Occipital lobe (tissue), 1 donor: ENCODE measurements at regions not wholly inside any gene's neighbourhood (a gene's known extent, or its start where the extent isn't known, plus 50 kb on each side); places are given as distances from the start of the nearest gene placed in this dataset.
"Not testable (repeated sequence)": the region's sequence is repeated elsewhere in the genome, so short reads cannot be mapped to it uniquely, and the experiment has no call there.

Experiments
- DNase-seq: peaks from one replicate; lab custom pipeline; 2025; lab: John Stamatoyannopoulos, UW

DNA sequence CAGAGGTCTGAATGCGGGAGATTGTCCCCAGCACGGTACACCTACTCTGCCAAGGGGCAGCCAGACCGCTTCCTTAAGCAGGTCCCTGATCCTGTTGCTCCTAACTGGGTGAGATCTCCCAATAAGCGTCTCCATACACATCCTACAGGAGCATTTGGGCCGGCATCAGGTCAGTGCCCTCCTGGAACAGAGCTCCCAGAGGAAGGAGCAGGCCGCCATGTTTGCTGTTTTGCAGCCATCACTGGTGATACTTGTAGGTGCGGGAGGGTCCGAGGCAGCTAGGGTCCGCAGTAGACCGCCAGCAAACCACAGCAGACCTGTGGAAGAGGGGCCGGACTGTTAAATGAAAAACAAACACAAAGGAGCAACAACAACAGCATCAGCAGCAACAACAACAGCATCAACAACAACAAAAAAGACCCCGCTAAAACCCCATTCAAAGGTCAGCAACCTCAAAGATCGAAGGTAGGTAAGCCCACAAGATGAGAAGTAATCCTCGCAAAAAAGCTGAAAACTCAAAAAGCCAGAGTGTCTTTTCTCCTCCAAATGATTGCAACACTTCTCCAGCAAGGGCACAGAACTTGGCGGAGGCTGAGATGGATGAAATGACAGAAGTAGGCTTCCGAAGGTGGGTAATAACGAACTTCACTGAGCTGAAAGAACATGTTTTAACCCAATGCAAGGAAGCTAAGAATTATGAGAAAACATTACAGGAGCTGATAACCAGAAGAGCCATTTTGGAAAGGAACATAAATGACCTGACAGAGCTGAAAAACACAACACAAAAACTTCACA lies 79.0 kb upstream of the CDH7 start:
- DNase-seq = no peak

DNA sequence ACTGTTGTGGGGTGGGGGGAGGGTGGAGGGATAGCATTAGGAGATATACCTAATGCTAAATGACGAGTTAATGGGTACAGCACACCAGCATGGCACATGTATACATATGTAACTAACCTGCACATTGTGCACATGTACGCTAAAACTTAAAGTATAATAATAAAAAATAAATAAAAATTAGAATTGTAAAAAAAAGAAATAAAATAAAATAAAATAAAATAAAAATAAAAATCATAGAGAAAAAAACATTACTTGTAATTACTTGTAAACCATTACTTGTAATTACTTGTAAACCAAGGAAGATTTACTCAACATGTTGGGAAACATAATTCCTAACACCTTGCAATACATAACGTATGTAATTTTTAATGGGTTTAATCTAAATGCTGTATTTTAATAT lies 80.7 kb upstream of the CDH7 start:
- not testable (repeated sequence) for DNase-seq

DNA sequence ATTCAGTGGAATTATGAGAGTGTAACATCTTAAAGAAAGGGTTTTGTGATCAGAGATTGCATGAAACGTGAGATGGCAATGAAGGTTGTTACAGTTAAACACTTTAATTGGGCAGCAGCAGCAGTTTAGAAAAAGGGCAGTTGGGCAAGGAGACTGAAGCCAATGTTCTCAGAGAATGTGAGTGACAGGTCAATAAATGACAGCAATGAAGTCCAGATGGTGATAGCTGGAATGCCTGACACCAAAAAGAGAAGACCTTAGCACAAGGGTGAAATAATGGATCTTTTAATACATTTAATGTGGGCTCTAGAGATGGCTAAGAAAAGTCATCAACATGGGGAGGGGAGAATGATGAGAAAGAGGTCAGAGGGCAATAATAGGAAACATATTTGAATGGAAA lies 89.4 kb upstream of the CDH7 start:
- no peak for DNase-seq

DNA sequence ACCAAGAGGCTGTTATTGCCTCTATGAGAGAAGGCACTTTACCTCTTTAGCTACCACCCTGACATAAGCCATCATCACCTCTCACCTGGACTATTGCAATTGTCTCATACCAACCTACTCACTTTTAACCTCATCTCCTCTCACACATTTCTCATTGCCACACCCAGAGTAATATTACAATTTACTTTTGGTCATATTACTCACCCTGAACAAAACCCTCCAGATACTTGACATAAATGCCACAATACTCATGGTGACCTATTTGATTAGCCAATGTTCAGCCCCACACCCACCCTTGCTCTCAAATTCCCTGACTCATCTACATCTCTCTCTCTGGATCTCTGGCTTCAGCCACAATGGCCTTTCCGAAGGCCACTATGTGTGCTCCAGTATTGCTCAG lies 90.9 kb upstream of the CDH7 start:
- no peak for DNase-seq

- no peak for DNase-seq
These were observed 91.5 kb upstream of the CDH7 start for GRCh38 chr18:65659312-65659711.

GRCh38 chr18:65651192-65651591 lies 99.6 kb upstream of the CDH7 start:
- no peak for DNase-seq

- no peak for DNase-seq
These were observed 118.6 kb upstream of the CDH7 start for GRCh38 chr18:65632236-65632635.

- DNase-seq = no peak
These were observed 119.0 kb upstream of the CDH7 start for GRCh38 chr18:65631766-65632165.

DNA sequence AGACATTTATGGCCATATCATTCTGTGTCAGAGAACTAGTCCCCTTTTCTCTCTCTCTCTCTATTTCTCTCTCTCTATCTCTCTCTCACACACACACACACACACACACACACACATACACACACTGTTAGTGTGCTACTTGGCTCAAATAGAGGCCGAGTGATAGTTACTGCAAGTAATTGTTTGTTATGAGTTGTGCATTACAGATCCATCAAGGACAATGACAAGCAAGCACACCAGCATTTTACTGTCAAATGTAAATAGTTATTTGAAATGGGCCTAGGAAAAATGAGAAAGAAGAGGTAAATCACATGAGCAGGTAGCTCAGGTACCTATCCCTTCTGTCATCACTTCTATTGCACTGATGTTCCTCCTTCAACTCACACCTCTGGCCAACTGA lies 122.4 kb upstream of the CDH7 start:
- DNase-seq = no peak

- DNase-seq = no peak
These were observed 127.1 kb upstream of the CDH7 start for GRCh38 chr18:65623676-65624075.

DNA sequence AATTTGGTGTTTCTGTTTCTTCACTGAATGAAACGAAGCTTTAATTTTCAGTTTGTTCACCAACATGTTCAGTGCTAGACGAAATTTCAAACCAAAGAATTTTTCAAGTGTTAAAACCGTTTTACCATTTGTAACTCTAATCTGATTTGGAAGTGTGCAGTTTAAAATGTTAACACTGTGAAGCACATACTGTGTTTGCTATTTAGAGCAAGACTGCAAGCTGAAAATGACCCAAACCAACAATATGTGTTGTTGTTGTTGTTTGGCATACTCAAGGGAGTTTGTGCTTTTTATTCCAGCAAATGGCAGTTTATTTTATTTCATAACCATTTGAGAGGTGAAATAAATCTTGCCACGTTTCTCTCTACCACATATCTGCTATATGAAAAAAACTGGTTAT lies 128.4 kb upstream of the CDH7 start:
- no peak for DNase-seq

DNA sequence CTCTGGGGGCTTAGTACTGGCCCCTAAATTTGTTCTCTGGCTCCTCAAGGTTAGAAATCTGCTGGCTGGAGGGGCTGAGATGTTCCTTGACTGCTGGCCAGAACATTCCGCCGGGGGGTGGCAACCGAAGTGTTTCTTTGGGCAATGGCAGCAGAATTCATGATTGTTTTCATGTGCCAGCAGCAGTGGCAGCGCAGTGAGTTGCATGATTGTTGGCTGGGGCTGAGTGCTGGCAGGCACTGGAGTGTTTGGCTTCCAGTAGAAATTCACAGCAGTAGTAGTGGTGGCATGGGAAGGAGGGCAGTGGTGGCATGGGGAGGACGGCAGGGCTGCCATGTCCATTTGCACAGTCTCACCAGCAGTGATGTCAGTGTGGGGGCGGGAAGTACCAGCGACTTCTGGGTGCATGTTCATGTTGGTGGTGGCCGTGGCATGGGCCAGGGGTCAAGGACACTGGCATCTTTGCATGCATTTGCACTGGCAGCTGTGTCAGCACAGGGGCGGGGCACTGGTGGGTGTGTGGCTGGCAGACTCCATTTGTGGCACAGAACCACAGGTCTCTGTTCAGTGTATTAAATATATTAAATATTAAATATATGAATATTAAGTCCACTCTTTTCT lies 130.6 kb upstream of the CDH7 start:
- DNase-seq = no peak

DNA sequence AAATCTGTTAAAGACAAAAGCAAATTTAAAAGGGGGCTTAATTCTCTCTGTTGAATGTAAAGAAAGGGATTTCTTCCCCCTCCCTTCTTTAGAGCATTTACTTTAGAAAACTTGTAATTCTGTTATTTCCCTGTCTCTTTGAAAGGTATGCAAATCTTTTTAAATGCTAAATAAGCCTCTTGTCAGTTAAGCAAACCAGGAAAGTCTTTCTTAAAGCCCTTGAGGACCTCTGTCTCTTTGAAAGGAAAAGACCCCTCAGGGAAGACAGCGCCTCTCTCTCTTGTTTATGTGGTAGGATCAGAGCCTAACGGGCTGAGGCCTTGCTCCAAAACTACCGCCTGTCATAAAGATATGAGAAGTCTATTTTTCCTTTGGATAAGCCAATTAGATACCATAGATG lies 139.9 kb upstream of the CDH7 start:
- DNase-seq = no peak

DNA sequence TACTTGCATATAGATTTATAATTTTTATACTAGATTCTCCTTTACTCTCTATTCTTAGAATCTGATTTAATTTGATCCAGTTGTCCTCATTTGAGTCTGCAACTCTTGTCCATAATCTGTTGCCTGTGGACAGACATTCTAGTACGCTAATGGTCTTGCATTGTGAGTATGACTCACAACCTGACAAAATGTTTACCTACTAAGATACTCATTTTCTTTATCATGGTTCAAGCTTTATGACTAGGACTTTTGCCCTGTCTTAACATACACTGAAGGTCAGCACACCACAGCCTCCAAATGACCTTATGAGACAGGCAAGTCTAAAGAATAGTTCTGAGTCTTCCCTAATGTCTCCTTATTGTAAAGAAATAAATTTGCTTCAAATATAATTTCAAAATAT lies 142.3 kb upstream of the CDH7 start:
- no peak for DNase-seq

DNA sequence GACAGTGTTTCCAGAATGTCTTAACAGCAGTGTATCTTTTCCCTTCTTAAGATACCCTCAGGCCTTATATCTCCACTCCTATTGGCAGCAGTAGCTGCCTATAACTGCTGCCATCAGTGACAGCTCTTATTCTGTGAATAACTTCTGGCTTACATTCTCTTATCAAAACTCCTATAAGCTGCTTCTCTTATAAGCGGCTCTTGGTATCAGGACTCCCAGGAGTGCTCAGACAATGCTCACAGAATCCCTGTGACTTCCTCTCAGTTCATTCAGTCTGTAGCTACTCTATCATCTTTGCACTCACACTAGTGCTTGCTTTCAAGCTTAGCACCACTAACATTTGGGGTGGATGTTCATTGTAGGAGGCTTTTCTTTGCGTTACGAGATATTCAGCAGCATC lies 143.7 kb upstream of the CDH7 start:
- DNase-seq = no peak

GRCh38 chr18:65606551-65607130 lies 144.2 kb upstream of the CDH7 start:
- no peak for DNase-seq

- not testable (repeated sequence) for DNase-seq
These were observed 145.5 kb upstream of the CDH7 start for GRCh38 chr18:65605352-65605751.

DNA sequence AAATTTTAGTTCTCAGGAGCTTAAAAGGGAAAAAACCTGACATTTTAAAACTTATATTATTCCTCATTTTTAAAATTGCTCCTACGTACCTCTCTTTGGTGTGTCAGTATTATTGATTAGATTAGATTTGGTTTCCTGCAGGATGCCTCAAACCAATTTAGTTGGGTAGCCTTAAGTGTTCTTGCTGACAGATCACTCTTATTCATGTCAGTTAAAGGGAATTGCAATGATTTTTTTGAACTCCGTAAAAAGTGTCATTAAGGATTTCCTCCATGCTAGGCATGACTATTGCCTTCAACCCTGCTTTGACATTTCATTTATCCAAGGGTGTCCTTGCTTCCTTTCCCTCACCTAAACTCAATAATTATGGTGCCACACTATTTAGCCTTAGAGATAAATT lies 149.0 kb upstream of the CDH7 start:
- DNase-seq = no peak

DNA sequence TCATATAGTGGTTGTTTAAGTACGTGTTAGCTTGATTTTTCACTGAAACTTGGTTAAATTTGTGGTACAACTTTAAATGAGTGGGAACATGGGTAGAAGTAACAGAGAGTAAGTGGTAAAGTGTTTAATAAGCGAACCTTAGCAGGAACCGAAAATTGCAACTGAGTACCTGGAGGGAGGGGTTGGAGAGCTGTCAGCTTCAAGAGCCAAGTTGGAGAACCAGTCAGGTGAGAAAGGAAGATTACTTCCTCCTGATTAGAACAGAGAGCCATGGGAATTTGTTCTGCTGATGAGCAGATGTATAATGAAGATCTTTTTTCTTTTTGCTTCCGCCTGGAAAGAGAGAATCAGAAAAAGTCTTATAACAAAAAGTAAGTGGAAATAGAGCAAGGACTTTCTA lies 158.4 kb upstream of the CDH7 start:
- DNase-seq = no peak

GRCh38 chr18:65587491-65587890 lies 163.3 kb upstream of the CDH7 start:
- DNase-seq = no peak

DNA sequence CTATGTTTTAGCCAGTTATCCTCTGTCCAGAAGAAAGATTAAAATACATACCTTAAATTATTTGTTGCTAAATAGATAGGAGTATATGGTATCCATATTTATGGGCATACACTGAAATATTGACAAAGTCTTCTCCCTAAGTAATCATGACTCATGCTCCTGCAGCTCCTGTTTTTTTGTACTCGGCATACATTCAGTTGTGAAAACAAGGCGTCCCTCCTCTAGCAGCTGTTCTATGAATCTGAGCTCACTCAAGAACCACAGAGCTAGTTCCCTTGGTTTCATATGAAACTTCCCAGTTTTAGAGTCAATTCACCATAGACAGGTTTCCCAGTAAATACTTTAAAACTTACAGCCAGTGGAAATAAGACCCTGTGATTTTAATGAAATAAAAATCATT lies 168.7 kb upstream of the CDH7 start:
- not testable (repeated sequence) for DNase-seq

DNA sequence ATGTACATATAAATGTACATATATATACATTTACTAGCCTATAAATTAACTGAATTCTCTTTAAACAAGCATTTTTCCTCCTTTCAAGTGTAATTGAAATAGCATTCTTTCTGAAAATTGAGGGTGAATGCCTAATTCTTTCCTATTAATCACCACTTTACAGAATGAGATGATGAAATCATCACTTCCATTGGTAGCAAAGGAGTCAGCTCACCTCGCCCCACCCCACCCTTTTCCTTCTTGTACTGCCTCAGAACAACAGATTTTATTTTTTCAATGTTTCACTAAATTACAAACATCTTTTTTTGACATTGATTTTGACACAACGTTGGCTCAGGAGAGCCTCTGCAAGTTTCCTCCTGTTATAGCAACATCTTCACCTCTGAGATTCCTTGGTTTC lies 181.9 kb upstream of the CDH7 start:
- no peak for DNase-seq

DNA sequence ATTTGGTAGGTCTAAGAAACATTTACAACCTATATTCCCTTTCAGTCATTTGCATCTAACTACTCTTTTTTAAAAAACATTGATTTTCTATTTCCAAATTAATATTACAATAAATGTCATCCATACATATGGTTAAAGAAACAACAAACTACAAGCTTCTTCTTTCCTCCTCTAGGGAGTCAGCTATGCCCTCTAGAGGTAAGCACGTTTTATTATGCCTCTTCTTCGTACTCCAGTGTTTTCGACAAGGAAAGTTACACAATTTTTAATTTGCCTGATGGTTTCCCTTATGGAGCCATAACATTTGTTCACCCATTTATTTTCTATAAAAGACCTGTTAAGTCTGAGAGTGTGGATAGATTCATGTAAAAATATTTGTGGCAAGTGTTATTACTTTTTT lies 183.4 kb upstream of the CDH7 start:
- DNase-seq = no peak
